ENCODE measurements at regions not wholly inside any gene's neighbourhood (a gene's known extent, or its start where the extent isn't known, plus 50 kb on each side); places are given as distances from the start of the nearest gene placed in this dataset.

DNA sequence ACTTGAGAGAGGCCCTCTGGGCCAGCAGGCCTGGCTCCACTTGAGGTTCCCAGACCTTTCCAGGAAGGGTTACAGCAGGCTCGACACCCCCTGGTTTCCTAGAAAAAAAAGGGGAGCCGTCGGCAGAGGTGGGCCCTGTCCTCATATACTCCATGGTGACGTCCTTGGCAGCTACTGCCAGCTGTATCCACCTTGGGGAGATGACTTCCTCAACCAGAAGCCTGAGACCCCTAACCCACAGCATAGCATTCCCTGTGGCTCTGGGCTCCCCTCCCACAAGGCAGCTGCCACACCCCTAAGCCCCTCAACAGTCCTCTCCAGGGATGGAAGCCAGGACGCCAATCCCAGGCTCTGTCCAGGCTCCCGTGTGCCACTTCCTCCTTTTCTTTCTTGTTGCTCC, 294.8 kb downstream of the CDC5L start:
- H3K27me3 ChIP-seq, result no peaks in the 10 kb centered on the region
- no peak overlapping the region for H3K27ac ChIP-seq
- no peak overlapping the region for H3K4me3 ChIP-seq
- intact Hi-C loops (cut with DNase I), result no loop called here
- H3K9me3 ChIP-seq, result peaks cover 2% of the 10 kb centered on the region
- ATAC-seq (peak; percentile 19), DNase-seq (no peak)
- H3K4me1 ChIP-seq, result no peaks in the 10 kb centered on the region
- H3K36me3 ChIP-seq, result no peaks in the 10 kb centered on the region
- TF ChIP-seq, protein P1, sequence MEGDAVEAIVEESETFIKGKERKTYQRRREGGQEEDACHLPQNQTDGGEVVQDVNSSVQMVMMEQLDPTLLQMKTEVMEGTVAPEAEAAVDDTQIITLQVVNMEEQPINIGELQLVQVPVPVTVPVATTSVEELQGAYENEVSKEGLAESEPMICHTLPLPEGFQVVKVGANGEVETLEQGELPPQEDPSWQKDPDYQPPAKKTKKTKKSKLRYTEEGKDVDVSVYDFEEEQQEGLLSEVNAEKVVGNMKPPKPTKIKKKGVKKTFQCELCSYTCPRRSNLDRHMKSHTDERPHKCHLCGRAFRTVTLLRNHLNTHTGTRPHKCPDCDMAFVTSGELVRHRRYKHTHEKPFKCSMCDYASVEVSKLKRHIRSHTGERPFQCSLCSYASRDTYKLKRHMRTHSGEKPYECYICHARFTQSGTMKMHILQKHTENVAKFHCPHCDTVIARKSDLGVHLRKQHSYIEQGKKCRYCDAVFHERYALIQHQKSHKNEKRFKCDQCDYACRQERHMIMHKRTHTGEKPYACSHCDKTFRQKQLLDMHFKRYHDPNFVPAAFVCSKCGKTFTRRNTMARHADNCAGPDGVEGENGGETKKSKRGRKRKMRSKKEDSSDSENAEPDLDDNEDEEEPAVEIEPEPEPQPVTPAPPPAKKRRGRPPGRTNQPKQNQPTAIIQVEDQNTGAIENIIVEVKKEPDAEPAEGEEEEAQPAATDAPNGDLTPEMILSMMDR (IDR thresholded peaks at IDR 0.05), result no peak

DNA sequence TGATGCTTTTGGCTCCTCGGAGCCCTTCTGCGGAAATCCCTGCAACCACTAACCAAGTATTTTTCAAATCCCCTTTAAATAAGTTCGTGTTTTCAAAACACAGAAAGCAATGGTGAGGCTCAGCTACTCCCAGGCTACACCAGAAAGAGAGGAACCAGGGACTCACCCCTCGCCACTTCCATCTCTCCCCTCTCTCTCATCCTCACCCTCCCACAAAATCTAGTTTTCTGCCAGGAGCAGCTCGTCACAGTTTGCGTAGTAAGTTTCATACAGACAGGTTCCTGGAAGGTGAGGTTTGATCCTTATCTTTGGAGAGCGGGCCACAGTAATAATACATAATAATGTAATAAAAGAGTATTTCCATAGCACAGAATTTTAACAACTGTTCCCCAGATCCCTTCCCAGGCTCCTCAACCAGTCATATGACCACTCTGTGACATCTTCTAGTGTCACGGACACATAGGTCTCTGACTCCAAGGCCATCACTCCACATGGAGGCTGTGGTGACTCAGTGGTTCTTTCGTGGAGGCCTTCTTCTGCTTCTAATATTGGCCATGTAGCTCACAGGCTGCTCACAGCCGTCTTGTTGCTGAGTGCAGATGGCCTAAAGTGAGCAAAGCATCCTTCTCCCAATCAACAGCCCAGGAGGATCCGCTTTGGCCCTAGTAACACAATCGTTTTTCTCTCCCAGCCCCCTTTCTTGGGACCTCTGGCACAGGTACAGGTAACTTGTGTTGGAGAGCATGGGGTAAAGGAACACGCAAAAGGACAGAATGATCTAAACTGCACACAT, 295.7 kb downstream of the CDC5L start:
- Histone ChIP-seq H3K36me3 (no peaks in the 10 kb centered on the region), H3K4me1 (no peaks in the 10 kb centered on the region), H3K27ac (no peak overlapping the region), H3K27me3 (no peaks in the 10 kb centered on the region), H3K9me3 (peaks cover 6% of the 10 kb centered on the region), H3K4me3 (no peak overlapping the region)
- no peak for ATAC-seq
- no peak for DNase-seq
- intact Hi-C loops (cut with DNase I), result no loop called here
- TF ChIP-seq, protein P1 (IDR thresholded peaks at IDR 0.05), result no peak

DNA sequence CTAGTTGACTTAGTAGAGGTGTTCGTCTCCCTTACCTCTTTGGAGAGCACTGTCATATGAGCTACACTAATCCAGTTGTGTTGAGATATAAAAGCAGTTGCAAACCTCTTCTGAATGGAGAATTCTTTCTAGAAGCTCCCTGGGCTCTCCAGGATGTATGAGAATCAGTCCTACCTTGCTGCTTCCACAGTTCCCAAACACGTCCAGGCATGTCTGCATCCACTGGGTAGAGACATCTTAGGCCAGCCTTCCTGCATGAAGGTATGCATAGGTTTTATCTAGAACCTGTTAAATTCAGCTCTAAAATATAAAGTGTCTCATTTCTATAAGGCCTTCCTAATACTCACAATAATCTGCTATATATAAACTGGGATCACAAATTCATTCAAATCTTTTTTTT, 297.7 kb downstream of the CDC5L start:
- TF ChIP-seq, protein P1 (IDR thresholded peaks at IDR 0.05), result no peak
- H3K9me3 ChIP-seq, result peaks cover 6% of the 10 kb centered on the region
- no peak overlapping the region for H3K4me3 ChIP-seq
- no peak for DNase-seq
- H3K27ac ChIP-seq, result no peak overlapping the region
- H3K36me3 ChIP-seq, result no peaks in the 10 kb centered on the region
- no peaks in the 10 kb centered on the region for H3K4me1 ChIP-seq
- H3K27me3 ChIP-seq, result no peaks in the 10 kb centered on the region
- no peak for ATAC-seq
- intact Hi-C loops (cut with DNase I), result no loop called here

DNA sequence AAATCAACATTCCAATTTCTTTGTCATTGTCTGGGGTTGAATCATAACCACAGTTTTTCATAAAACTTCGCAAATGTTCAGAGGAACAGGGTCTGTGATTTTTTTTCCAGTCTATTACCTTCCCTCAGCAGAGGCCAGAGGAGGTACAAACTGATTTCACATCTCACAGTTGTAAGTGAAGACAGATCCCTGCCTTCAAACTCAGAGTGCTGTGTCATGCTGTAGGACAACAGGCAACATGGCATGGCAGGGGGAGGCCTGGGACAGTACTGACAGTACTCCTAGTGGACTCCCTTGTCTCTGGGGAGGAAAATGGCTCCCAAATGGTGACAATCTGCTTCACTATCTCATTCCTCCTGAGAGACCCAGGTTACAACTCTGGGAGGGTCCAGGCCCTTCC, 308.6 kb downstream of the CDC5L start:
- TF ChIP-seq, protein P1 (IDR thresholded peaks at IDR 0.05), result no peak

DNA sequence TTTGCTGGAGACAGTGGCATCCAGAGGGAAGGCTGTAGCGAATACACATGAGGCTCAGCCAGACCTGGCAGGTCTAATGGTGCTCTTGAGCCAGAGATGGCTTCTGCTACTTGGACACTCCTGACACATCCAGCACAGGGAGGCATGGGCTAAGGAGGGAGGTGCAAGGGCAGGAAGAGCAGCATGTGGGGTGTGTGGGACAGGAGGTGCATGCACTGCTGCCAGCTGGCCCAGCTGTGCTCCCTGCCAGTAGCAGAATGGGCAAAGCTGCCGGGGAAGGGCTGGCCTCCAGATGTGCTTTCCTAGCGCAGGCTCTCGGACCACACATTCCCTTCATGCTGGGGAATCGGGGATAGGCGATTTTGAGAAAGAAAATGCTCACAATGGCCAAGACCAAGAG, 309.2 kb downstream of the CDC5L start:
- no peak for ATAC-seq
- DNase-seq, result no peak
- H3K36me3 ChIP-seq, result no peaks in the 10 kb centered on the region
- no peaks in the 10 kb centered on the region for H3K4me1 ChIP-seq
- intact Hi-C loops (cut with DNase I), result no loop called here
- TF ChIP-seq, protein P1 (IDR thresholded peaks at IDR 0.05), result no peak
- H3K4me3 ChIP-seq, result no peak overlapping the region
- H3K9me3 ChIP-seq, result no peaks in the 10 kb centered on the region
- no peak overlapping the region for H3K27ac ChIP-seq
- no peaks in the 10 kb centered on the region for H3K27me3 ChIP-seq

More for the DNA sequence above, 308.6 kb downstream of the CDC5L start:
- H3K4me1 ChIP-seq, result no peaks in the 10 kb centered on the region
- H3K9me3 ChIP-seq, result no peaks in the 10 kb centered on the region
- no peaks in the 10 kb centered on the region for H3K36me3 ChIP-seq
- intact Hi-C loops (cut with DNase I), result no loop called here
- ATAC-seq, result no peak
- no peak for DNase-seq
- no peak overlapping the region for H3K4me3 ChIP-seq
- H3K27me3 ChIP-seq, result no peaks in the 10 kb centered on the region
- H3K27ac ChIP-seq, result no peak overlapping the region

Data from upper lobe of right lung (tissue), 1 donor.